MM.1S (cell line): ENCODE measurements at regions not wholly inside any gene's neighbourhood (a gene's known extent, or its start where the extent isn't known, plus 50 kb on each side); places are given as distances from the start of the nearest gene placed in this dataset.

Source experiments
- DNase-seq: peaks from one replicate; pipeline ENCODE4 v3.0.0-alpha.2; 2015
- H2AFZ ChIP-seq: fragments of 300-600 bp; sonication (generic); 2 replicates; pipeline ENCODE4 v1.6.0; 2016; ENCODE audit warnings: antibody characterized with exemption, low read length
- H3F3A ChIP-seq: fragments of 300-600 bp; sonication (generic); 2 replicates; pipeline ENCODE4 v1.6.1; 2016; ENCODE audit warnings: mild to moderate bottlenecking, antibody characterized with exemption, low read length, moderate library complexity, mixed read lengths; ENCODE audit not compliant: insufficient read depth
- H3K27ac ChIP-seq: fragments of 300-600 bp; sonication (generic); 2 replicates; pipeline ENCODE4 v1.5.1; 2016; ENCODE audit warnings: mild to moderate bottlenecking, low read length
- H3K27me3 ChIP-seq: fragments of 300-600 bp; sonication (generic); replicated peaks from 2 replicates; pipeline ENCODE4 v1.6.0; 2016; ENCODE audit warnings: low read length; ENCODE audit not compliant: insufficient read depth
- H3K36me3 ChIP-seq: fragments of 300-600 bp; sonication (generic); replicated peaks from 2 replicates; pipeline ENCODE4 v1.6.1; 2016; ENCODE audit warnings: mild to moderate bottlenecking, low read length, mixed read lengths; ENCODE audit not compliant: insufficient read depth
- H3K4me1 ChIP-seq: fragments of 300-600 bp; sonication (generic); 2 replicates; pipeline ENCODE4 v1.6.1; 2016; ENCODE audit warnings: low read length, mixed read lengths
- H3K4me2 ChIP-seq: fragments of 300-600 bp; sonication (generic); 2 replicates; pipeline ENCODE4 v1.6.0; 2016; ENCODE audit warnings: low read depth, low read length
- H3K4me3 ChIP-seq: fragments of 300-600 bp; sonication (generic); 2 replicates; pipeline ENCODE4 v1.5.1; 2016; ENCODE audit warnings: low read length, mixed read lengths
- H3K79me2 ChIP-seq: fragments of 300-600 bp; sonication (generic); 2 replicates; pipeline ENCODE4 v1.6.1; 2016; ENCODE audit warnings: mixed run types, low read length, mixed read lengths
- H3K9ac ChIP-seq: fragments of 300-600 bp; sonication (generic); 2 replicates; pipeline ENCODE4 v1.6.1; 2016; ENCODE audit warnings: low read length, mixed read lengths
- H3K9me2 ChIP-seq: fragments of 300-600 bp; sonication (generic); replicated peaks from 2 replicates; pipeline ENCODE4 v1.6.1; 2016; ENCODE audit warnings: mild to moderate bottlenecking, low read length, mixed read lengths; ENCODE audit not compliant: insufficient read depth
- H3K9me3 ChIP-seq: fragments of 300-600 bp; sonication (generic); replicated peaks from 2 replicates; pipeline ENCODE4 v1.6.1; 2016; ENCODE audit warnings: mild to moderate bottlenecking, low read length, mixed read lengths; ENCODE audit not compliant: insufficient read depth
- H4K20me1 ChIP-seq: fragments of 300-600 bp; sonication (generic); 2 replicates; pipeline ENCODE4 v1.6.1; 2016; ENCODE audit warnings: mild to moderate bottlenecking, low read length, moderate library complexity, mixed read lengths; ENCODE audit not compliant: insufficient read depth
- EZH2 ChIP-seq: fragments of 300-600 bp; sonication (generic); optimal IDR thresholded peaks from 2 replicates; pipeline ENCODE3; 2017; ENCODE audit warnings: low read depth, mild to moderate bottlenecking, antibody characterized with exemption, low read length, mixed read lengths
- EZH2phosphoT487 ChIP-seq: fragments of 300-600 bp; sonication (generic); IDR thresholded peaks from 2 replicates; pipeline ENCODE4 v1.6.1; 2018; ENCODE audit warnings: antibody characterized with exemption, low read length
- TF ChIP-seq, protein P1 (sequence below): fragments of 300-600 bp; sonication (generic); IDR thresholded peaks from 2 replicates; pipeline ENCODE4 v1.5.1; 2016; ENCODE audit warnings: antibody characterized with exemption, low read length, mixed read lengths

DNA sequence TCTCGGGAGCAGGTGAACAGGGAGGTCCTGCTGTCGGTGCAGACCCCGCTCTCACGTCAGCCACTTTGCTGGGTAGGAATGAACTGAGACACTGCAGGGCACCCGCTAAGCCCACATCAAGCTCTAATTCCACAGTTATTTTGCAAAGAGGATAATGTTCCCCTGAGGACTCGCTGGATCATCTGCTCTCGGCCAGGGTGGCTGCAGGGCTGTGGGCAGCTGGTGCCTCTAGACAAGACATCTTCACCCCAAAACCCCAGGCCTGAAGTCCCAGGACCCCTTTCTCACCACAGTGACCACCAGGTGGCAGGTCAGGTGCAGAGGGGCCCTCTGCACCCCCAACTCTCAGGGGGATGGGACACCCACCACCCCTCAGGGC is 135.1 kb upstream of the PPP1R26 start:
- H3K9me2 ChIP-seq = no peaks in the 10 kb centered on the region
- no peak overlapping the region for H3K9ac ChIP-seq
- H3K79me2 ChIP-seq = no peaks in the 10 kb centered on the region
- H3K27ac ChIP-seq = no peak overlapping the region
- H3K4me1 ChIP-seq = no peaks in the 10 kb centered on the region
- H3F3A ChIP-seq = no peaks in the 10 kb centered on the region
- no peaks in the 10 kb centered on the region for H3K36me3 ChIP-seq
- TF ChIP-seq EZH2 = no peak
- TF ChIP-seq, protein P1, sequence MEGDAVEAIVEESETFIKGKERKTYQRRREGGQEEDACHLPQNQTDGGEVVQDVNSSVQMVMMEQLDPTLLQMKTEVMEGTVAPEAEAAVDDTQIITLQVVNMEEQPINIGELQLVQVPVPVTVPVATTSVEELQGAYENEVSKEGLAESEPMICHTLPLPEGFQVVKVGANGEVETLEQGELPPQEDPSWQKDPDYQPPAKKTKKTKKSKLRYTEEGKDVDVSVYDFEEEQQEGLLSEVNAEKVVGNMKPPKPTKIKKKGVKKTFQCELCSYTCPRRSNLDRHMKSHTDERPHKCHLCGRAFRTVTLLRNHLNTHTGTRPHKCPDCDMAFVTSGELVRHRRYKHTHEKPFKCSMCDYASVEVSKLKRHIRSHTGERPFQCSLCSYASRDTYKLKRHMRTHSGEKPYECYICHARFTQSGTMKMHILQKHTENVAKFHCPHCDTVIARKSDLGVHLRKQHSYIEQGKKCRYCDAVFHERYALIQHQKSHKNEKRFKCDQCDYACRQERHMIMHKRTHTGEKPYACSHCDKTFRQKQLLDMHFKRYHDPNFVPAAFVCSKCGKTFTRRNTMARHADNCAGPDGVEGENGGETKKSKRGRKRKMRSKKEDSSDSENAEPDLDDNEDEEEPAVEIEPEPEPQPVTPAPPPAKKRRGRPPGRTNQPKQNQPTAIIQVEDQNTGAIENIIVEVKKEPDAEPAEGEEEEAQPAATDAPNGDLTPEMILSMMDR = no peak
- TF ChIP-seq EZH2phosphoT487 = no peak
- no peaks in the 10 kb centered on the region for H3K9me3 ChIP-seq
- peaks cover 97% of the 10 kb centered on the region for H3K27me3 ChIP-seq
- H3K4me2 ChIP-seq = no peak overlapping the region
- H3K4me3 ChIP-seq = no peak overlapping the region
- DNase-seq = no peak
- no peaks in the 10 kb centered on the region for H4K20me1 ChIP-seq
- no peak overlapping the region for H2AFZ ChIP-seq

- TF ChIP-seq EZH2 (no peak), EZH2phosphoT487 (no peak)
- TF ChIP-seq, protein P1 = no peak
- Histone ChIP-seq H3K9me3 (no peaks in the 10 kb centered on the region), H3K27ac (no peak overlapping the region), H3K9me2 (no peaks in the 10 kb centered on the region), H3K4me1 (no peaks in the 10 kb centered on the region), H3K36me3 (no peaks in the 10 kb centered on the region), H3K27me3 (peaks cover 97% of the 10 kb centered on the region), H4K20me1 (no peaks in the 10 kb centered on the region), H3K9ac (no peak overlapping the region), H3K4me2 (no peak overlapping the region), H3F3A (no peaks in the 10 kb centered on the region), H3K4me3 (no peak overlapping the region), H3K79me2 (no peaks in the 10 kb centered on the region), H2AFZ (no peak overlapping the region)
- DNase-seq = no peak
Measured at GRCh38 chr9:135344915-135345500, 134.6 kb upstream of the PPP1R26 start.

DNA sequence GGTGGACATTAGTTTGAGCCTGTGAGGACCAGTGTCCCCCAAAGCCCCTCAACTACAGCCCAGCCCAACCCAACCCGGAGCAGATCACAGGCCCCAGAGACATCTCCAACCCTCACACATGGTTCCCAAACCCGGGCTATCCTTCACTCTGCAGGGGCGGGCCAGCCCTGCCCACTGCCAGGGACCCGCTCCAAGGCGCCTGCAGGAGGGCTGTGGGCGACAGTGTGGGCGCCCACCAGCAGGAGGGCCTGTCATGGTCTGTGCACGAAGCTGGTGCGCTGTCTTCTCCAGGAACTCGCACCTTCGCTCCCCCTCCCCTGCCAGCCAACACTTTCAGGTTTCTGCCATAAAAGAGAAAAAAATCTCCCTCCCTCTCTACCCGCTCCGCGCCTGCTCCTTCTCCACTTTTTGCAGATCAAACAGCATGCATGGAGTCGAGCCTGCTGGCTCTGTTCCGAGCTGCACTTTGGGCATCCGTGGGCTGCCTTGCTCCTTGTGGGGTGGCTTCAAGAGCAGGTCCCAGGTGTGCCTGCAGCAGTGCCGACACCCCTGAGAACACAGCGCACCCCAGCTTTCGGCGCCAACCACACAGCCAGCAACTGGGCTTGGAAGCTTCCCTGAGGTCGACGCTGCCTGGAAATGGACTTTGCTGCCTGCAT is 133.7 kb upstream of the PPP1R26 start:
- H3K27ac ChIP-seq = no peak overlapping the region
- no peaks in the 10 kb centered on the region for H3K4me1 ChIP-seq
- H3K9me3 ChIP-seq = no peaks in the 10 kb centered on the region

More for the DNA sequence above, 133.7 kb upstream of the PPP1R26 start:
- Histone ChIP-seq H3K79me2 (no peaks in the 10 kb centered on the region), H2AFZ (no peak overlapping the region), H3K9ac (no peak overlapping the region), H4K20me1 (no peaks in the 10 kb centered on the region), H3F3A (no peaks in the 10 kb centered on the region), H3K36me3 (no peaks in the 10 kb centered on the region), H3K4me3 (no peak overlapping the region), H3K9me2 (no peaks in the 10 kb centered on the region), H3K4me2 (no peak overlapping the region), H3K27me3 (peaks cover 97% of the 10 kb centered on the region)
- DNase-seq = no peak
- TF ChIP-seq, protein P1 = no peak
- TF ChIP-seq EZH2phosphoT487 = no peak
- no peak for TF ChIP-seq EZH2
